Thoracic aorta (tissue), 2 donors: ENCODE measurements at regions not wholly inside any gene's neighbourhood (a gene's known extent, or its start where the extent isn't known, plus 50 kb on each side); places are given as distances from the start of the nearest gene placed in this dataset.
"Not testable (repeated sequence)": the region's sequence is repeated elsewhere in the genome, so short reads cannot be mapped to it uniquely, and the experiment has no call there.

Source experiments
- ATAC-seq: fragments of 150-250 bp; one replicate; pipeline ENCODE4 v1.8.0; 2017; ENCODE audit warnings: low read depth; ENCODE audit not compliant: insufficient number of reproducible peaks, low FRiP score
- DNase-seq: peaks from one replicate; pipeline ENCODE4 v3.0.0-alpha.2; 2020; ENCODE audit warnings: low spot score
- H3K27ac ChIP-seq, 2 donors: fragments of 200-600 bp; sonication (generic); 1 replicate in 1 of 2; 2 replicates in 1 of 2; pipeline ENCODE4 v1.5.1; 2016; ENCODE audit warnings: mild to moderate bottlenecking in 2 of 2, moderate library complexity in 2 of 2
- H3K27me3 ChIP-seq: fragments of 200-600 bp; sonication (generic); replicated peaks from 2 replicates; pipeline ENCODE4 v1.6.0; 2016; ENCODE audit warnings: mild to moderate bottlenecking; ENCODE audit not compliant: insufficient read depth
- H3K36me3 ChIP-seq: fragments of 200-600 bp; sonication (generic); one replicate; pipeline ENCODE4 v1.5.1; 2016
- H3K4me1 ChIP-seq, 2 donors: fragments of 200-600 bp; sonication (generic); 1 replicate in 1 of 2; 2 replicates in 1 of 2; pipeline versions ENCODE4 v1.5.1 to v1.6.0; 2016; ENCODE audit warnings: low read depth in 2 of 2, mild to moderate bottlenecking in 1 of 2; ENCODE audit not compliant: control insufficient read depth in 1 of 2
- H3K4me3 ChIP-seq: fragments of 200-600 bp; sonication (generic); 2 replicates; pipeline ENCODE4 v1.5.1; 2016; ENCODE audit warnings: mild to moderate bottlenecking
- H3K9me3 ChIP-seq: fragments of 200-600 bp; sonication (generic); 2 replicates; pipeline ENCODE4 v1.5.1; 2016
- TF ChIP-seq, protein P1 (sequence below): fragments of 200-600 bp; sonication (generic); IDR thresholded peaks from one replicate; pipeline ENCODE4 v1.5.1; 2019; ENCODE audit warnings: antibody characterized with exemption

DNA sequence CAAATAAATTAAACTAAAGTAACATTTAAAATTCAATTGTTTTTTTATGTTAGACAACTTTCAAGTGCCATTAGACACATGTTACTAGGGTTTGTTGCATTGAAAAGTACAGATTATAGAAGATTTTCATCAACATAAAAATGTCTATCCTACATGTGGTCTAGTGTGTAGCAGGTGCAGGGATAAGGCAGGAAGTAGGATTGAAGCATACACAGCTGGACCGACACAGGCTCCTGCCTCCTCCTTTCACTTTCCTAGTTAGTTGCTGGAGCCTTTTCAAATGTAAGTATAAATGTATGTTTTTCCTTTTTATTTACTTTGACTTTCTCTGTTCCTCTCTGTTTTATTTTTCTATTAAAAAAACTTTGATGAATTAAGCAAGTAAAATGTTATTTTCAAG, 246.9 kb upstream of the LUZP2 start:
- H3K27ac ChIP-seq = no peak overlapping the region
- no peaks in the 10 kb centered on the region for H3K36me3 ChIP-seq
- H3K9me3 ChIP-seq = no peaks in the 10 kb centered on the region
- TF ChIP-seq, protein P1, sequence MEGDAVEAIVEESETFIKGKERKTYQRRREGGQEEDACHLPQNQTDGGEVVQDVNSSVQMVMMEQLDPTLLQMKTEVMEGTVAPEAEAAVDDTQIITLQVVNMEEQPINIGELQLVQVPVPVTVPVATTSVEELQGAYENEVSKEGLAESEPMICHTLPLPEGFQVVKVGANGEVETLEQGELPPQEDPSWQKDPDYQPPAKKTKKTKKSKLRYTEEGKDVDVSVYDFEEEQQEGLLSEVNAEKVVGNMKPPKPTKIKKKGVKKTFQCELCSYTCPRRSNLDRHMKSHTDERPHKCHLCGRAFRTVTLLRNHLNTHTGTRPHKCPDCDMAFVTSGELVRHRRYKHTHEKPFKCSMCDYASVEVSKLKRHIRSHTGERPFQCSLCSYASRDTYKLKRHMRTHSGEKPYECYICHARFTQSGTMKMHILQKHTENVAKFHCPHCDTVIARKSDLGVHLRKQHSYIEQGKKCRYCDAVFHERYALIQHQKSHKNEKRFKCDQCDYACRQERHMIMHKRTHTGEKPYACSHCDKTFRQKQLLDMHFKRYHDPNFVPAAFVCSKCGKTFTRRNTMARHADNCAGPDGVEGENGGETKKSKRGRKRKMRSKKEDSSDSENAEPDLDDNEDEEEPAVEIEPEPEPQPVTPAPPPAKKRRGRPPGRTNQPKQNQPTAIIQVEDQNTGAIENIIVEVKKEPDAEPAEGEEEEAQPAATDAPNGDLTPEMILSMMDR = no peak
- H3K27me3 ChIP-seq = no peaks in the 10 kb centered on the region
- no peaks in the 10 kb centered on the region for H3K4me1 ChIP-seq
- no peak for DNase-seq
- no peak overlapping the region for H3K4me3 ChIP-seq
- ATAC-seq = no peak

DNA sequence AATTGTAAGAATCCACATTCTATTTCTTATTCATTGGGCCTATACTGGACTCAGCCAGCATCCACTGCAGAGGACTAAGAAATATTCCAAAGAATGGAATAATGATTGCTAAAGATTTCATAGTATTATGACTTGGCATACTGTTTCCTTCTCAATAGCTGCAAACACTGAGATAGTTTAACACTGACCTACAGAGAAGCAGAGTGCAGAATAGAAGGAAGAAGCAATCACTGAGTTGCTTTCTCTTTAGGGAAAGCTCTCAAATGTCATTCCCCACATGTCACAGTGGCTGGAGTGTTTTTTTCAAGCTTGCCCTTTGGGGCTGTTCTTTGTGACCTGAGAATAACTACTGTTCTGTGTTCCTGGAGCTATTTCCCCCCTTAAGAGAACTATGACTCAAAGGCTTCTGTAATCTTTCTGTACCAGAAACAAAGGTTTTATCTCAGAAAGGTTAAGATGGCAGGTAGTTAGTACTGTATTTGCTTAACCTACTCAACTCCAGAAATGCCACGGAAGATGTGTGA, 243.6 kb upstream of the LUZP2 start:
- ATAC-seq = no peak
- no peaks in the 10 kb centered on the region for H3K36me3 ChIP-seq
- no peak overlapping the region for H3K27ac ChIP-seq
- H3K9me3 ChIP-seq = no peaks in the 10 kb centered on the region
- DNase-seq = no peak
- no peak overlapping the region for H3K4me3 ChIP-seq
- H3K4me1 ChIP-seq = no peaks in the 10 kb centered on the region
- no peaks in the 10 kb centered on the region for H3K27me3 ChIP-seq
- TF ChIP-seq, protein P1 = no peak

DNA sequence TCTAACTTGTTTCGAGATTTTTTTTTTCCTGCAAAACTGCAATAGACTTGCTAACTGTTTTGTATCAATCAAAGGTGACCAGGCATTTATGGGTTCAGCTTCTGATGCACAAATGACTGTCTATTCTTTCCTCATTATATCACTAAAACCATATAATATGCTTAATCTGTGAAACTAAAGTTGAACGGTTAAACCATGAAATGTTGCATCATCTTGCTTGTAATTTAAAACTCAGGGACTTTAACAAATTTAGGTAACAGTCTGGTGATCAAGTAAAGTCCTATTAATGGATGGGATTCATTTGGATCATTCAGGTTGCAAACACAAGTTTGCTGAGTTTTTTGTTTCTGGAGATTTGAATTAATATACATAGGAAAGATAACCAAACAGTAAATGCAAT, 232.0 kb upstream of the LUZP2 start:
- H3K27ac ChIP-seq = no peak overlapping the region
- no peaks in the 10 kb centered on the region for H3K27me3 ChIP-seq
- TF ChIP-seq, protein P1 = no peak
- no peak for ATAC-seq
- H3K4me1 ChIP-seq = no peaks in the 10 kb centered on the region
- DNase-seq = no peak
- no peaks in the 10 kb centered on the region for H3K9me3 ChIP-seq
- no peaks in the 10 kb centered on the region for H3K36me3 ChIP-seq
- no peak overlapping the region for H3K4me3 ChIP-seq

DNA sequence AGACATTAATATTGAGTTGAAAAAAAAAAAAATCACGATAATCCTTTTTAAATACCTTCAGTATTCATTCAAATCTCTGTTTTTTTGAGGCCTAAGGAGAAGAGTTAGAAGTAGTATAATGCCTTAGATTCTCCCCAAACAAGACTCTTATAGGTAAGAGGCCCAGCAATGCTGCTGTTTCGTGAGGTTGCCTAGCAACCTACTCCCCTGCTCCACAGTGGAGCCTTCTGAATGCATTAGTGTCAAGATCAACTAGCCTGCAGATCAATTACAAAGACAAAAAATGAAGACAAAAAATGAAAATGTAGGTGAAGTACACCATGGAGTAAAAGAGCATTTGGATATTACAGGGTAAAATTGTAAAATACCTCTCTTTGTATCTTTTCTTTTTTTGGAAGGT, 229.8 kb upstream of the LUZP2 start:
- no peaks in the 10 kb centered on the region for H3K27me3 ChIP-seq
- no peak overlapping the region for H3K4me3 ChIP-seq
- DNase-seq (no peak), ATAC-seq (no peak)
- no peaks in the 10 kb centered on the region for H3K9me3 ChIP-seq
- H3K4me1 ChIP-seq = no peaks in the 10 kb centered on the region
- TF ChIP-seq, protein P1 = no peak
- H3K36me3 ChIP-seq = no peaks in the 10 kb centered on the region
- no peak overlapping the region for H3K27ac ChIP-seq

GRCh38 chr11:24271798-24272197, 225.1 kb upstream of the LUZP2 start:
- no peak overlapping the region for H3K27ac ChIP-seq
- DNase-seq = no peak
- H3K27me3 ChIP-seq = no peaks in the 10 kb centered on the region
- ATAC-seq = no peak
- H3K4me1 ChIP-seq = no peaks in the 10 kb centered on the region
- no peaks in the 10 kb centered on the region for H3K9me3 ChIP-seq
- TF ChIP-seq, protein P1 = no peak
- no peaks in the 10 kb centered on the region for H3K36me3 ChIP-seq
- H3K4me3 ChIP-seq = no peak overlapping the region

GRCh38 chr11:24274214-24274781, 222.6 kb upstream of the LUZP2 start:
- not testable (repeated sequence) for H3K9me3 ChIP-seq, H3K4me1 ChIP-seq, H3K4me3 ChIP-seq, DNase-seq, H3K36me3 ChIP-seq, H3K27me3 ChIP-seq, ATAC-seq, H3K27ac ChIP-seq
